AG04450 (cell line): ENCODE measurements at regions not wholly inside any gene's neighbourhood (a gene's known extent, or its start where the extent isn't known, plus 50 kb on each side); places are given as distances from the start of the nearest gene placed in this dataset.

Source experiments
- CTCF ChIA-PET: fragments of 300-600, 350-600 bp; formaldehyde crosslinking; extraction: SDS; loops from one replicate; lab custom pipeline; 2022; ENCODE audit warnings: antibody characterized with exemption, inconsistent platforms; lab: Charles Lee
- POLR2A ChIA-PET: fragments of 350-600 bp; formaldehyde crosslinking; extraction: SDS; loops from one replicate; lab custom pipeline; 2021; ENCODE audit warnings: antibody characterized with exemption, inconsistent platforms; lab: Yijun Ruan, JAX
- DNase-seq: peaks from one replicate; pipeline ENCODE4 v3.0.0-alpha.2; 2011; ENCODE audit warnings: low read depth, low spot score
- H3K27ac ChIP-seq: one replicate; pipeline ENCODE4 v1.5.1; 2012; ENCODE audit warnings: low read depth, low read length, control low read depth
- H3K27me3 ChIP-seq: one replicate; pipeline ENCODE4 v1.6.0; 2012; ENCODE audit warnings: low read length; ENCODE audit not compliant: control insufficient read depth, insufficient read depth
- H3K4me3 ChIP-seq: 2 replicates; pipeline ENCODE4 v1.5.1; 2011; ENCODE audit warnings: mild to moderate bottlenecking, low read depth, low read length, control low read depth
- H3K9me3 ChIP-seq: 2 replicates; pipeline ENCODE4 v1.5.1; 2012; ENCODE audit warnings: low read length; ENCODE audit not compliant: control insufficient read depth, insufficient read depth
- CTCF ChIP-seq: IDR thresholded peaks from 2 replicates; pipeline ENCODE4 v1.5.1; 2011; ENCODE audit warnings: low read depth, low read length, control low read depth, inconsistent platforms

GRCh38 chr16:52731219-52731875 lies 184.4 kb upstream of the TOX3 start:
- no peaks in the 10 kb centered on the region for H3K27me3 ChIP-seq
- H3K9me3 ChIP-seq: peaks cover 31% of the 10 kb centered on the region
- H3K27ac ChIP-seq: no peak overlapping the region
- TF ChIP-seq CTCF: no peak
- POLR2A ChIA-PET: no interaction called here
- no peak for DNase-seq
- CTCF ChIA-PET: no interaction called here
- no peak overlapping the region for H3K4me3 ChIP-seq

GRCh38 chr16:52729731-52730130 lies 182.8 kb upstream of the TOX3 start:
- H3K27me3 ChIP-seq: no peaks in the 10 kb centered on the region
- TF ChIP-seq CTCF: no peak
- CTCF ChIA-PET: no interaction called here
- H3K9me3 ChIP-seq: peaks cover 23% of the 10 kb centered on the region
- POLR2A ChIA-PET: no interaction called here
- H3K4me3 ChIP-seq: no peak overlapping the region
- DNase-seq: no peak
- no peak overlapping the region for H3K27ac ChIP-seq

- Histone ChIP-seq H3K27me3 (no peaks in the 10 kb centered on the region), H3K9me3 (peaks cover 17% of the 10 kb centered on the region), H3K4me3 (no peak overlapping the region), H3K27ac (no peak overlapping the region)
- DNase-seq: no peak
- CTCF ChIA-PET: no interaction called here
- POLR2A ChIA-PET: no interaction called here
- no peak for TF ChIP-seq CTCF
These were observed 180.9 kb upstream of the TOX3 start for GRCh38 chr16:52727849-52728248.

- Histone ChIP-seq H3K27me3 (no peaks in the 10 kb centered on the region), H3K9me3 (peaks cover 13% of the 10 kb centered on the region), H3K27ac (no peak overlapping the region), H3K4me3 (no peak overlapping the region)
- ChIA-PET POLR2A (no interaction called here), CTCF (no interaction called here)
- TF ChIP-seq CTCF: no peak
- no peak for DNase-seq
These were observed 180.5 kb upstream of the TOX3 start for GRCh38 chr16:52727441-52727840.

GRCh38 chr16:52725461-52725860 lies 178.5 kb upstream of the TOX3 start:
- POLR2A ChIA-PET: no interaction called here
- DNase-seq: no peak
- Histone ChIP-seq H3K4me3 (no peak overlapping the region), H3K9me3 (no peaks in the 10 kb centered on the region; the same call in none of the 2 replicates), H3K27ac (no peak overlapping the region), H3K27me3 (no peaks in the 10 kb centered on the region)
- CTCF ChIA-PET: no interaction called here
- TF ChIP-seq CTCF: no peak
